GM18520 (cell line): ENCODE measurements at regions not wholly inside any gene's neighbourhood (a gene's known extent, or its start where the extent isn't known, plus 50 kb on each side); places are given as distances from the start of the nearest gene placed in this dataset.
"Not testable (repeated sequence)": the region's sequence is repeated elsewhere in the genome, so short reads cannot be mapped to it uniquely, and the experiment has no call there.

Experiments used
- ATAC-seq: cut with Tn5 transposase; IDR thresholded peaks from one replicate; pipeline ENCODE4 v1.9.1; 2021; ENCODE audit not compliant: unreplicated experiment

- ATAC-seq: no peak
These were observed 175.7 kb upstream of the SULF2 start for GRCh38 chr20:47960769-47961541.

GRCh38 chr20:47960277-47960676 lies 175.0 kb upstream of the SULF2 start:
- no peak for ATAC-seq

GRCh38 chr20:47957989-47958801 lies 172.9 kb upstream of the SULF2 start:
- ATAC-seq: not testable (repeated sequence)

GRCh38 chr20:47957135-47957534 lies 171.9 kb upstream of the SULF2 start:
- no peak for ATAC-seq

- no peak for ATAC-seq
These were observed 171.2 kb upstream of the SULF2 start for GRCh38 chr20:47956268-47956995.

GRCh38 chr20:47953471-47953870 lies 168.2 kb upstream of the SULF2 start:
- ATAC-seq: no peak

GRCh38 chr20:47952023-47952564 lies 166.8 kb upstream of the SULF2 start:
- ATAC-seq: no peak

GRCh38 chr20:47951521-47951971 lies 166.3 kb upstream of the SULF2 start:
- ATAC-seq: no peak

- ATAC-seq: no peak
These were observed 165.6 kb upstream of the SULF2 start for GRCh38 chr20:47950913-47951283.

GRCh38 chr20:47950124-47950912 lies 165.0 kb upstream of the SULF2 start:
- no peak for ATAC-seq

GRCh38 chr20:47949230-47949629 lies 163.9 kb upstream of the SULF2 start:
- ATAC-seq: no peak

GRCh38 chr20:47944682-47945081 lies 159.4 kb upstream of the SULF2 start:
- no peak for ATAC-seq

GRCh38 chr20:47941869-47942268 lies 156.6 kb upstream of the SULF2 start:
- no peak for ATAC-seq

GRCh38 chr20:47940101-47940813 lies 155.0 kb upstream of the SULF2 start:
- no peak for ATAC-seq

GRCh38 chr20:47936612-47937011 lies 151.3 kb upstream of the SULF2 start:
- ATAC-seq: no peak

GRCh38 chr20:47934761-47935160 lies 149.5 kb upstream of the SULF2 start:
- no peak for ATAC-seq

- no peak for ATAC-seq
These were observed 146.2 kb upstream of the SULF2 start for GRCh38 chr20:47931443-47931842.

- no peak for ATAC-seq
These were observed 145.7 kb upstream of the SULF2 start for GRCh38 chr20:47931002-47931401.

GRCh38 chr20:47929368-47930115 lies 144.3 kb upstream of the SULF2 start:
- ATAC-seq: no peak
